GM12878 (cell line): ENCODE measurements at regions not wholly inside any gene's neighbourhood (a gene's known extent, or its start where the extent isn't known, plus 50 kb on each side); places are given as distances from the start of the nearest gene placed in this dataset.

Experiments used
- ATAC-seq: fragments of 200-7000 bp; cut with Tn5 transposase; 3 replicates; pipeline ENCODE4 v1.9.1; 2020; ENCODE audit warnings: mild to moderate bottlenecking, moderate library complexity
- BruUV-seq: library from RNA; stranded (reverse); fragments of 400-500 nt; replicated peaks from 2 replicates; lab custom pipeline; 2021; lab: Mats Ljungman, UMichigan
- CTCF ChIA-PET: fragments of 300-600 bp; sonication (Branson Sonifier 250); formaldehyde crosslinking; extraction: SDS; loops from one replicate; lab custom pipeline; 2021; ENCODE audit warnings: inconsistent platforms; lab: Yijun Ruan, JAX
- POLR2A ChIA-PET: fragments of 350-600 bp; formaldehyde crosslinking; extraction: SDS; loops from one replicate; lab custom pipeline; 2021; ENCODE audit warnings: inconsistent platforms; lab: Charles Lee
- RAD21 ChIA-PET: fragments of 300-600 bp; sonication (Branson Sonifier 250); formaldehyde crosslinking; loops from one replicate; lab custom pipeline; 2023; ENCODE audit warnings: antibody characterized with exemption; ENCODE audit not compliant: unreplicated experiment; lab: Charles Lee
- SMC1A ChIA-PET: fragments of 300-600 bp; sonication (Branson Sonifier 250); formaldehyde crosslinking; loops from one replicate; lab custom pipeline; 2023; ENCODE audit not compliant: unreplicated experiment, uncharacterized antibody; lab: Charles Lee
- DNase-seq: peaks from one replicate; pipeline ENCODE4 v3.0.0-alpha.2; 2011; ENCODE audit warnings: low read depth, low spot score
- FAIRE-seq: peaks from 3 replicates; lab custom pipeline; 2011; peaks lifted over from hg19 to GRCh38; lab: Jason Lieb, UNC
- H2AFZ ChIP-seq: 2 replicates; pipeline ENCODE4 v1.6.0; 2011; ENCODE audit warnings: low read depth, low read length, control low read depth; ENCODE audit not compliant: control insufficient read depth
- H3K27ac ChIP-seq: 2 replicates; pipeline ENCODE4 v1.5.1; 2011; ENCODE audit warnings: control low read depth; ENCODE audit not compliant: control insufficient read depth, insufficient read depth
- H3K27me3 ChIP-seq, 2 experiments: replicated peaks in 1 of 2; 2 replicates each; pipeline versions ENCODE4 v1.6.0 to v1.6.1; 2011; ENCODE audit warnings: low read length in 1 of 2; ENCODE audit not compliant: control insufficient read depth in 2 of 2, insufficient read depth in 2 of 2
- H3K36me3 ChIP-seq, 2 experiments: 2 replicates each; pipeline ENCODE4 v1.5.1; 2011; ENCODE audit warnings: low read length in 1 of 2; ENCODE audit not compliant: control insufficient read depth in 2 of 2, insufficient read depth in 2 of 2
- H3K4me1 ChIP-seq: 2 replicates; pipeline ENCODE4 v1.6.1; 2011; ENCODE audit warnings: mild to moderate bottlenecking, low read length, moderate library complexity, mixed read lengths; ENCODE audit not compliant: control insufficient read depth, insufficient read depth
- H3K4me2 ChIP-seq: 2 replicates; pipeline ENCODE4 v1.6.0; 2011; ENCODE audit warnings: control low read depth; ENCODE audit not compliant: control insufficient read depth, insufficient read depth
- H3K4me3 ChIP-seq: fragments of 200-600 bp; sonication (generic); 2 replicates; pipeline ENCODE4 v1.5.1; 2016
- H3K79me2 ChIP-seq: 2 replicates; pipeline ENCODE4 v1.6.0; 2011; ENCODE audit warnings: low read length; ENCODE audit not compliant: control insufficient read depth, insufficient read depth
- H3K9ac ChIP-seq: 2 replicates; pipeline ENCODE4 v1.8.0; 2011; ENCODE audit warnings: low read length, control low read depth, mixed read lengths; ENCODE audit not compliant: control insufficient read depth, insufficient read depth
- H3K9me3 ChIP-seq: replicated peaks from 3 replicates; pipeline ENCODE4 v1.5.1; 2011; ENCODE audit warnings: mild to moderate bottlenecking, low read length; ENCODE audit not compliant: control insufficient read depth, insufficient read depth
- H4K20me1 ChIP-seq: 2 replicates; pipeline ENCODE4 v1.6.0; 2011; ENCODE audit not compliant: control insufficient read depth, insufficient read depth
- BCLAF1 ChIP-seq: fragments of 450-650 bp; IDR thresholded peaks from 2 replicates; pipeline ENCODE4 v1.6.1; 2017; ENCODE audit warnings: antibody characterized with exemption, mild to moderate bottlenecking, moderate library complexity
- BHLHE40 ChIP-seq, 2 experiments: fragments of 450-650 bp in 1 of 2; IDR thresholded peaks; 2 replicates each; pipeline ENCODE4 v1.6.1; 2011 to 2017; ENCODE audit warnings: low read depth in 2 of 2, borderline replicate concordance in 1 of 2, improper control_type of control experiment in 1 of 2, low read length in 1 of 2, mild to moderate bottlenecking in 1 of 2
- CHD1 ChIP-seq: IDR thresholded peaks from 2 replicates; pipeline ENCODE4 v1.6.1; 2012; ENCODE audit warnings: low read depth, low read length, improper control_type of control experiment
- PML ChIP-seq: IDR thresholded peaks from 2 replicates; pipeline ENCODE4 v1.6.1; 2012; ENCODE audit warnings: low read length, inconsistent platforms
- POLR2A ChIP-seq: IDR thresholded peaks from 2 replicates; pipeline ENCODE4 v1.6.1; 2011; ENCODE audit warnings: low read depth, mild to moderate bottlenecking, low read length
- SMAD5 ChIP-seq: IDR thresholded peaks from 2 replicates; pipeline ENCODE4 v1.6.1; 2016; ENCODE audit warnings: antibody characterized with exemption, low read depth
- WGBS: methylation state at CpG from one replicate; pipeline ENCODE4 v1.1.6; 2016; ENCODE audit warnings: low lambda C conversion rate; ENCODE audit not compliant: insufficient replicate concordance, insufficient coverage; ENCODE audit errors: missing lambda C conversion rate; 5-methylcytosine and 5-hydroxymethylcytosine counted together
- in situ Hi-C: fragments of 300-500 bp; cut with MboI; formaldehyde crosslinking; loops from 9 replicates; pipeline ENCODE4 v1.14.3; 2018; ENCODE audit warnings: mixed read lengths
- intact Hi-C: fragments of 100-400 bp; cut with micrococcal nuclease; formaldehyde crosslinking; loops from one replicate; pipeline ENCODE4 v1.14.2; 2022; ENCODE audit not compliant: unreplicated experiment

GRCh38 chr19:30898353-30899103, 450.7 kb downstream of the TSHZ3 start (continued):
- TF ChIP-seq BCLAF1 (no peak), SMAD5 (no peak), CHD1 (no peak), BHLHE40 (IDR thresholded peaks at IDR 0.05; ENCODE audit: borderline replicate concordance in 1 of 2, low read depth in 2 of 2, low read length in 1 of 2) (no peak)

- in situ Hi-C loops, result no loop called here
- Histone ChIP-seq H3K4me2 (no peak overlapping the region), H4K20me1 (no peaks in the 10 kb centered on the region), H2AFZ (no peak overlapping the region), H3K27me3 (no peaks in the 10 kb centered on the region), H3K4me3 (no peak overlapping the region), H3K27ac (no peak overlapping the region), H3K4me1 (no peaks in the 10 kb centered on the region), H3K36me3 (no peaks in the 10 kb centered on the region), H3K9ac (no peak overlapping the region), H3K9me3 (no peaks in the 10 kb centered on the region), H3K79me2 (no peaks in the 10 kb centered on the region)
- POLR2A ChIA-PET, result no interaction called here
- WGBS, result 36% methylated on average over 7 of the region's 7 CpGs
- FAIRE-seq (no peak), ATAC-seq (no peak), DNase-seq (no peak)
- CTCF ChIA-PET, result no interaction called here
- intact Hi-C loops, result no loop called here
- SMC1A ChIA-PET, result no interaction called here
- RAD21 ChIA-PET, result no interaction called here
- BruUV-seq, result no TSS peak
- no peak for TF ChIP-seq POLR2A
- TF ChIP-seq PML, result no peak
These were observed 451.7 kb downstream of the TSHZ3 start for GRCh38 chr19:30897553-30897952.
